Peyer's patch (tissue), 4 donors: ENCODE measurements at regions not wholly inside any gene's neighbourhood (a gene's known extent, or its start where the extent isn't known, plus 50 kb on each side); places are given as distances from the start of the nearest gene placed in this dataset.

Experiments
- POLR2A ChIP-seq, 2 donors: fragments of 450-650 bp; IDR thresholded peaks; one replicate each; pipeline ENCODE4 v1.5.1; 2017; ENCODE audit warnings: antibody characterized with exemption in 2 of 2, mild to moderate bottlenecking in 2 of 2, moderate library complexity in 2 of 2
- TF ChIP-seq, protein P1 (sequence below), 6 experiments: fragments of 450-650 bp in 4 of 6; fragments of 200-600 bp in 2 of 6; sonication (generic) in 1 of 6; IDR thresholded peaks; one replicate each; pipeline ENCODE4 v1.5.1; 2017 to 2019; ENCODE audit warnings: antibody characterized with exemption in 6 of 6, mild to moderate bottlenecking in 3 of 6, moderate library complexity in 1 of 6

DNA sequence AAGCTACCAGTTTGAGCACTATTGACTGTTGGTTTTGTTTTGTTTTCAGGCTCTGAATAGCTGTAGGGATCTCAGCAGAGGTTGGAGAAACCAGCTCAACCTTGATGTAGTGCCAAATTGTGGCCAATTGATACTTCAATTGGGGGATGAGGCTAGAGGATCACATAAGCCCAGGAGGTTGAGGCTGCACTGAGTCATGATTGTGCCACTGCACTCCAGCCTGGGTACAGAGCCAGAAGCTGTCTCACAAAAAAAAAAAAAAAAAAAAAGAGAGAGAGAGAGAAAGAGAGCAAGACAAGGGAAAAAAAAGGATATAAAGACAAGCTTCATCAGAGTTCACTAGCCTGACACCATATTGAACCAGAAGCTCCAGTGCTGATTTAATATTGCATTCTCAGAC, 702.1 kb downstream of the FRK start:
- TF ChIP-seq, protein P1, sequence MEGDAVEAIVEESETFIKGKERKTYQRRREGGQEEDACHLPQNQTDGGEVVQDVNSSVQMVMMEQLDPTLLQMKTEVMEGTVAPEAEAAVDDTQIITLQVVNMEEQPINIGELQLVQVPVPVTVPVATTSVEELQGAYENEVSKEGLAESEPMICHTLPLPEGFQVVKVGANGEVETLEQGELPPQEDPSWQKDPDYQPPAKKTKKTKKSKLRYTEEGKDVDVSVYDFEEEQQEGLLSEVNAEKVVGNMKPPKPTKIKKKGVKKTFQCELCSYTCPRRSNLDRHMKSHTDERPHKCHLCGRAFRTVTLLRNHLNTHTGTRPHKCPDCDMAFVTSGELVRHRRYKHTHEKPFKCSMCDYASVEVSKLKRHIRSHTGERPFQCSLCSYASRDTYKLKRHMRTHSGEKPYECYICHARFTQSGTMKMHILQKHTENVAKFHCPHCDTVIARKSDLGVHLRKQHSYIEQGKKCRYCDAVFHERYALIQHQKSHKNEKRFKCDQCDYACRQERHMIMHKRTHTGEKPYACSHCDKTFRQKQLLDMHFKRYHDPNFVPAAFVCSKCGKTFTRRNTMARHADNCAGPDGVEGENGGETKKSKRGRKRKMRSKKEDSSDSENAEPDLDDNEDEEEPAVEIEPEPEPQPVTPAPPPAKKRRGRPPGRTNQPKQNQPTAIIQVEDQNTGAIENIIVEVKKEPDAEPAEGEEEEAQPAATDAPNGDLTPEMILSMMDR (IDR thresholded peaks at IDR 0.05) = no peak
- no peak for TF ChIP-seq POLR2A (IDR thresholded peaks at IDR 0.05)
